Activated CD8-positive, alpha-beta memory T cell treated with anti-CD3 and anti-CD28 coated beads, Interleukin-2, amount 50 U/mL, for 1 hour (primary cell): ENCODE measurements at regions not wholly inside any gene's neighbourhood (a gene's known extent, or its start where the extent isn't known, plus 50 kb on each side); places are given as distances from the start of the nearest gene placed in this dataset.

Source experiments
- DNase-seq: peaks from one replicate; pipeline ENCODE4 v3.0.0-alpha.2; 2020; ENCODE audit errors: extremely low read depth

DNA sequence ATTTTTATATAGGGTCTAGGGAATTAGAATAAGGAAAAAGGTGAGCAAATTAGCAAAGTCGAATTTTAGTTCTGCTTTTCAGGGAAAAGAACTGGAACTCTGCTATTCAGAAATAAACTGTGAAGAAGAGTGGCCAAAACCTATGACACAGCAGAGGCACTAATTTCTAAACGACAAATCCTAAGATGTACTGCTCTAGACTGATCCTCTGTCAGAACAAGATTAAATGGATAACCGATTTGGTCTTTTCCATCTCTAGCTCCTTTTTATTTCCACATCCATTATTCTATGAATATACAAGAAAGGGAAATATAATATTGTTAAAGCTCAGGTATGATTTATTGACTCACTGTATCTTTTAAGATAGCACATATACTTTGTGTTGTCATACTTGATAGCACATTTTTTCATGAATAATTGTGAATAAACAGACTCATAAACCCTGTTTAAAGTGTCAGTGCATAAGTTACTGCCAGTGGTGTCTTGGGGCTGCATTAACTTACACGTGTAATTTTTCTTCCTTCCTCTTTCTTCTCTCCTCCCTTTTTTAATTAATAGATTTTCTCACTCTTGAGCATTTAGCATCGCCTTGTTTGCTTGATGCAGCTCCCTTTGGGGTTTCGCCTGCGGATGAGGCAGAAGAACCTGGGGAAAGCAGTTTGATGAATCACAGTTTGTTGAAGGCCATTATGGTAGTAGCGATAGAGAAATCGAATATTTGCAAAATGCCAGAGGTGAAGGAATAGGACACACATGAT lies 496.6 kb downstream of the ADGRL2 start:
- DNase-seq, result no peak

DNA sequence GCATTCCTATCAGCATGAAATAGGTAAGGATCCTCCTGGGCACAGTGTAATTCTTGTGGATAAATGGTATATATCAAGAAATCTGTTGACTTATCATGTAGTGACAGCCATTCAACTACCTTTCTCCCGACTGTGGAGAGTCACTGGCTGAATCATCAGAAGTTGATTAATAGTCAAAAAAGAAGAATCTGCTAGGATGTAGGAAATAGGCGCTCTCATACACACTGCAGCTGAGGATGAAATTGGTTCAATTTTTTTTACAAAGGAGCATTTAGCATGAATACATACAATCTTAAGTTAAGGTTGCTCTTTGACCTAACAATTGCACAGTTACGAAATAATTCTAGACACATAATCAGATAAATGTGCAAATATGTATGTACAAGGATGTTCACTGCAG lies 486.8 kb downstream of the ADGRL2 start:
- DNase-seq, result no peak

DNA sequence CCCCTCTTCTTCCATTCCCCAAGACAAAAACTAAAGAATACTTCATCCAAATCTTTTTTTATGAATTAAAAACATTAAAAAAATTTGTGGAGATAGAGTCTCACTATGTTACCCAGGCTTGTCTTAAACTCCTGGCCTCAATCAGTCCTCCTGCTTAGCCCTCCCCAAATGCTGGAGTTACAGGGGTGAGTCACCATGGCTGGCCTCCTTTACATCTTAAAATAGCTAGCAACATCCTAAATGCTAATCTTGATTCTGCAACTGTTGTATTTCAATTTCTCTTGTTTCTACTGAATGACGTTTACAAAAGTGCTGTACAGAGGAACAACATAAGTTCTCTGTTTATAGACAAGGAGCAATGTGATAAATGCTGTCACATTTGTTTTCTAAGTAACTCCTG lies 483.5 kb downstream of the ADGRL2 start:
- DNase-seq, result no peak

DNA sequence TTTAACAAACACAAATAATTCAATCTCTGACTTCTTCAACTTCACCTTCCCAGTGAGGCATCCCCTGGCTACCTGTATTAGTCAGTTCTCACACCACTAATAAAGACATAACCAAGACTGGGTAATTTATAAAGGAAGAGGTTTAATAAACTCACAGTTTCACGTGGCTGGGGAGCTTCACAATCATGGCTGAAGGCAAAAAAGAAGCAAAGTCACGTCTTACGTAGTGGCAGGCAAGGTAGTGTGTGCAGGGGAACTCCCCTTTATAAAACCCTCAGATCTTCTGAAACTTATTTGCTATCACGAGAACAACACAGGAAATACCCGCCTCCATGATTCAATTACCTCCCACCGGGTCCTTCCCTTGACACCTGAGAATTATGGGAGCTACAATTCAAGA lies 478.5 kb downstream of the ADGRL2 start:
- DNase-seq, result no peak

DNA sequence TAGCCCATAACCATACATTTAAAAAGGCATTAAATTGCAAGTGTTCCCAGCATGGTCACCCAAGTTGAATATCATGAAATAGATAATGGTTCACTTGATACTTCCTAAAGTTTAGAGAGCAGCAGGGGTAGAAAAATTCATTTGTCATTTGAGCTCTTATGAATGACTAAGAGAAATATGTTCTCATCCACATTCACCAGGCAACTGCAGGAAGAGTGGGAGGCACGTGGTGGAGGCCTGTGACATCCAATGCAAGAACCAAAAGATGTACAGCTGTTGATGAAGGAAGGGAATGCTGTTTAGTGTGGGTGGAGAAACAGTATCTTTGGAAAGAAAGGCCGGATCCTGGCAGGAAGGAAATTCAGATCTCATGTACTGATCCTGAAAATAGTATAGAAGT lies 473.1 kb downstream of the ADGRL2 start:
- DNase-seq, result no peak

DNA sequence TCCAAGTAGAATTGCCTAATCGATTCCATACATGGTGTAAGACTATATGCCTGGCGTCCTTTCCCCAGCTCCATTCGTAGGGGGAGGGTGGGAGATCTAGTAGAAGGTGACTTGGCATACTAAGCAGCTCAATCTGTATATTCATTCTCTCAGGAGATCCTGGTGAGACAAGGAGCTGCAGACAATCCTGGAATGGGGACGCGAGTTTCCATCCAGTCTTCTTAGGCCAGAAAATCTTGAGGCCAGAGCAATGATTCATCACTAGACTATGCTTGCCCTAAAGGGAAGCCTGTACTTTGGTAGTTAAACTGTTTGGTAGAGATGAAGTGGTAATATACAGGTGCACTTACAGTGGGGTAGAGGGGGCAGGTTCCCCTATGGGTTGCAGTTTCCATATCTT lies 468.7 kb downstream of the ADGRL2 start:
- DNase-seq, result no peak

DNA sequence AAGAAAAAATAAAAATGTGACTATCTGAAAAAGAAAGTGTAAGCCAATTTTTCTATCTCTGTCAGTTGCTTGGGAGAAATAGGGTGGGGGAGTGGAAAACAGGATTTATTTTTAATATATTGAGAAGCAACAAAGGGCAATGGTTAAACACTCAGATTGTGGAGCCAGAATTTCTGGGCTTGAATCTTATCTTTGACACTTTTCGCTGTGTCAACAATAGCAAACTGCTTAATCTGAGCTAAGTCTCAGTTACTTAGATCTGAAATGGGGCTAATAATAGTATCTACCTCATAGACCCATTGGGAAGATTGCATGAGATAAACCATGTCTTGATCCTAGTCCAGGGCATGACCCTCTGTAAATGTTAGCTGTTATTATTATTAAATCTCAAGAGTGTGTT lies 468.1 kb downstream of the ADGRL2 start:
- DNase-seq, result no peak

DNA sequence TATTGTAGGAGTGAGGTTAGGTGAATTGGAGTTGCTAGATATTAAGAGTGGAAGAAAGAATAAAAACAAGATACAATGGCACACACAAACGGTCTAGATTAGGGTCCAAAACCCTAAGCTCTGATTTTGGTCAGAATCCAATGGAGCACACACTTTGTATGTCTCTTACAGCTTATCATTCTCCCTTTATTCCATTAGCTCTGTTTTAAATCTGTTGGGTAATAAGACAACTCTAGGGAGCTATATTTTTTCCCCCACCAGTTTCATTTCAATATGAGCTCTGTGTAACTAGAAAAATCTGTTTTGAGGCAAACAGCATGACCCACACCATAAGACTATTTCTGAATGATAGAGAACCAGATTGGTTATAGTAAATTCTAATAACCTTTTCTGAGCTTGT lies 465.6 kb downstream of the ADGRL2 start:
- DNase-seq, result no peak

DNA sequence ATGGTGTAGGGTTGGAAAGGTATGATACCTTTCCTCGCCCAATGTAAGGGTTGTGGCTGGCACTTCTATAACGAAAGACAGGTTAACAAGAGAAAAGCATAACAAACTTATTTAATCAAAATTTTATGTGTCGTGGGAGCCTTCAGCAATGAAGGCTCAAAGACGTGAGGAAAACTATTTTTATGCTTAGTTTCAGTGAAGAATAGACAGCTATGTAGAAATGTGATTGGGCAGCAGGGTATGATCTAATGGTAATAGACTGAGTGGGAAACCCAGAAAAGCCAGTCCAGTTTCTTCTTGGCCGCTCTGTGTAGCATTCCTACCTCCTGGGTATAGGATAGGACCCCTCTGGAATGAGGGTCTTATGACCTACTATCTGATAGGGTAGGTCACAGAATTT lies 464.7 kb downstream of the ADGRL2 start:
- no peak for DNase-seq

DNA sequence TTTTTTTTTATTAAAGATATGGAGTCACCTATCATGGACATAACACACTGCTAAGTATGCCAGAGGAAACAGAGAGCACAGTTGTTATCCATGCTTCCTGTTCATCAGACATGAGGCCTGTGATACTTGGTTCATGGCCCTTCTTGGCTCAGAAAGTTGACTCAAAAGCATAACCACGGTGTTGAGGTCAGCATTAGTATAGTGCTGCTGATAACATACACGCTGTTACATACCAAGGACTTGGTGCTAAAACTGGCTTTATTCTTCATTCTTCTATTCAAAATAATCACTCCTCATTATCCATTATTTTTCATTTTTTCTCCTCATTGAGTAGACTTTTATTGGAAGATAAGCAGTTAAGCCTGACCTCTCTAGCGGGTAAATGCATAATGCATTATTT lies 464.1 kb downstream of the ADGRL2 start:
- no peak for DNase-seq

DNA sequence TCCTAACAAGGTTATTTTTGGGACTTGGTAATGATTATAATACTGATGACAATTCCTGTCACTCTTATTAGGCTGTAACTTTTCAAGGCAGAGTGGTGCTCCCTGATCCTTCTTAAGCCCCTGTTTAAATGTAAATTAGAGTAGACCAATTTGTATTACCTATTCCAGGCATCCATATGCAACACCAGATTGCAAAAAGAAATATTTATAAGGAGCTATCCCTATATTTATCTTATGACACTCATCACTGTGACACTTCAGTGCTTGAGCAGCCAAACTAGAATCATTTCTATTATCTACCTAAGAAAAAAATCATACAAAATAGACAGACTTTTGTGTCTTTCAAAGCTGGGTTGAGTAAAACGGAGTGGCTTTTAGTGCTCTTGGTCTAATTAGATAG lies 462.7 kb downstream of the ADGRL2 start:
- DNase-seq, result no peak

DNA sequence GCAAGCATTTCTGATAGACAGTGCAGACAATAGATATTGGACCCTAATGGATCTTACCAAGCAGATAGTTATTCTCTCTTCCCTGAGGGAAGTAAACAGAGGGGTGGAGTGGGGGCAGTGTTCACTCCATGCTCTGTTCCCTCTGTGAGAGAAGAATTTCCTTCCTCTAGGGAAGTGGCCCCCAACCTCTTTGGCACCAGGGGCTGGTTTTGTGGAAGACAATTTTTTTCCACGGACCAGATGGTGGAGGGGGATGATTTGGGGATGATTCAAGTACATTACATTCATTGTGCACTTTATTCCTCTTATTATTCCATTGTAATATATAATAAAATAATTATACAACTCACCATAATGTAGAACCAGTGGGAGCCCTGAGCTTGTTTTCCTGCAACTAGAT lies 459.9 kb downstream of the ADGRL2 start:
- DNase-seq, result no peak

DNA sequence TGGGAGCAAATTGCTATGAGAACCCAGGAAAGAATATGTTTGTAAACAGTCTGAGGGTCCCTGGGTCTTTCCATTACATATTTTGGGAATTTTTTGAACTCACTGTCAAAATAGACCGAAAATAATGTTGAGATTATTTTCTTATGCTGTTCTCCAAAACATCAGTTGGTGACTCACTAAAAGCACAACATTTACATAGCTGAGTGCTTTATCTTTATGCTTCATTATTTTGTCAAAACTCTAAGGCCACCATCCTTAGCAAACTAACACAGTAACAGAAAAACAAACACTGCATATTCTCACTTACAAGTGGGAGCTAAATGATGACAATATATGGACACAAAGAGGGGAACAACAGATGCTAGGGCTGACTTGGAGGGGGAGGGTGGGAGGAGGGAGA lies 459.3 kb downstream of the ADGRL2 start:
- DNase-seq, result no peak

DNA sequence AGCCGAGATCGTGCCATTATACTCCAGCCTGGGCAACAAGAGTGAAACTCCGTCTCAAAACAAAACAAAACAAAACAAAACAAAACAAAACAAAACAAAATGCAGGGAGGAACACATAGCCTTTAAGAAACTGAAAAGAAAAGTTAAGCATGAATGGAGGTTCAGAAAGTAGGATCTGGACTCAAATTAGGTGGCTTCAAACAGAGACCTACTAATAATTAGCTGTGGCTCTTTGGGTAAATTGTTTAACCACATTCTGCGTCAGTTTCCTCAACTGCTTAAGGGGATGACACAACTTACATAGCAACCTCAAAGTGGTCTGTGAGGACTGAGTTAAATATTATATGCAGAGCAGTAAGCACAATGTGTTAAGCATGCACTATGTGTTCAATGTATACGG lies 458.2 kb downstream of the ADGRL2 start:
- no peak for DNase-seq

DNA sequence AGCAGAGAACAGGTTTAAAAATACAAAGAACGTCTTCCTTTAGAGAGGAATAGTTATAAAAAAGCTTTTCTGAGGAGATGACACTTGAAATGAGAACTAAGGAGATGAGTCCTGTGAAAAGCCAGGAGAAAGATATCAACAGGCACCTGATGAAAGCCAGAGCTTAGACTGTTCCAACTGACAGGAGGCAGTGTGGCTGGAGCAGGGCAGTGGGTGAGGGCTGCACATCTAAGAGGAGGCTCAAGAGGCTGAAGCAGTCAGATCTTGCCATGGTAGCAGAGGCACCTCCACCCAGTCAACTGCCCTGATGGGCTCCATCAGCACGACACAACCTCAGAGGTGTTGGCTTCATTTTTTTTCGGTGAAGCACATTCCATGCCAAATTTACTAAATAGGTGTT lies 445.3 kb downstream of the ADGRL2 start:
- DNase-seq, result no peak

DNA sequence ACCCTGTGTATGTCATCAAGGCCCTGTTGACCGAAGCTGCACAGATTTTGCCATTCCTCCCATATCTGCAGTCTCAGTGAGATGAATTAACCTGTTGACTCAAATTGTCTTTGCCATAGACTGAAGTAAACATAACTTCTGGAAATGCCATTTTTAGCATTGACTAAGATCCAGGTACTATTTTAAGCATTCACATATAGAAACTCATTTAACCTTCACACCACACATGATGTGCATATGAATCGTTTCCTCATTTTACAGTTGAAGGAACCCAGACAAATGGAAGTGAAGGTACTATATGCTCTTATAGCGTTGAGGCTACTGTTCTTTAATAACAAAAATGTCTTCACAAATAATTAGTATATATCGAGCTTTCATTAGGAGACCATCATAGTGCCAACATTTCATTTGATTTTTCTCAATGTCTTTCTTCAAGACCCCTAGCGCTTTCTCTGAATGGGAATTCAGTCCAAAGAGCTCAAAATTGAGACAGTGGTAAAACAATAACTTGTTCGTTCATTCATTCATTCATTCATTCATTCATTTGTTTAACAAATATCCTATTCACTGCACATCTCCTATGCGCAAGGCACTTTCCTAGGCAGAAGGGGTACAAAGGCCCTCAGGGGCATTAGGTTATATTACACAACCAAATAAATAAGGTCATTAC lies 444.7 kb downstream of the ADGRL2 start:
- no peak for DNase-seq

DNA sequence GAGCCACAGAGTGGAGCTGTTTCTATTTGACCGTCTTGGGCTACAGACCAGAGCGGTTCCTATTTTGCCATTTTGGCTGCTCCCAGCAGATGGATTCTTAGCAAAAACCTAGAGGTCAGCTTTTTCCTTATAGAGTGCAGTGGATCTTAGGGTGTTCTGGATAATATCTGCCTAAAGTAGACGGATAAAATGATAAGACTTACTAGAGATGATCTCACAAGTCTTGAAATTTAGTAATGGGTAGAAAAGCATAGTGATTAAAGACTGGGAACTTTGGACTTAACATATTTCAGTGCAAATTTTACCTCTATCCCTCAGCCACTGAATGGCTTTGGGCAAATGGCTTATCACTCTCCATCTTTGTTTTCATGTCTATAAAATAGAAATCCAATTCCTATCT lies 439.8 kb downstream of the ADGRL2 start:
- no peak for DNase-seq

DNA sequence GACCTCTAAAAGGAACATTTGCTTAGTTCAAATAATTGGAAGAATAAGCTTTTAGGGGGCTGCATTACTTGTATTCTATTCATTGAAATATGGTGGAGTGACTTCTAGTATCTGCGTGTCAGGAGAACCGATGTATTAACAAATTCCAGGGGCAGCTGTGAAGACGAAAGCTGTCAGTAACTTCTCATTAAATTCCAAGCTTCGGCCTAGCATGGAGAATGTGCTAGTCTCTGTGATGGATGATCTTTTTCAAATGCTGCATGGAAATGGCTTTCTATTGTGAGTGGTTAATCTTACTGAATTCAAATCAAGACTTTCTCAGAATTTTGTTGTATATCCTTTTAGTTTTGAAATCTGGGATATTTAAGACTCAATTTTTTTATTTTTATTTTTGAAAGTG lies 429.9 kb downstream of the ADGRL2 start:
- no peak for DNase-seq

DNA sequence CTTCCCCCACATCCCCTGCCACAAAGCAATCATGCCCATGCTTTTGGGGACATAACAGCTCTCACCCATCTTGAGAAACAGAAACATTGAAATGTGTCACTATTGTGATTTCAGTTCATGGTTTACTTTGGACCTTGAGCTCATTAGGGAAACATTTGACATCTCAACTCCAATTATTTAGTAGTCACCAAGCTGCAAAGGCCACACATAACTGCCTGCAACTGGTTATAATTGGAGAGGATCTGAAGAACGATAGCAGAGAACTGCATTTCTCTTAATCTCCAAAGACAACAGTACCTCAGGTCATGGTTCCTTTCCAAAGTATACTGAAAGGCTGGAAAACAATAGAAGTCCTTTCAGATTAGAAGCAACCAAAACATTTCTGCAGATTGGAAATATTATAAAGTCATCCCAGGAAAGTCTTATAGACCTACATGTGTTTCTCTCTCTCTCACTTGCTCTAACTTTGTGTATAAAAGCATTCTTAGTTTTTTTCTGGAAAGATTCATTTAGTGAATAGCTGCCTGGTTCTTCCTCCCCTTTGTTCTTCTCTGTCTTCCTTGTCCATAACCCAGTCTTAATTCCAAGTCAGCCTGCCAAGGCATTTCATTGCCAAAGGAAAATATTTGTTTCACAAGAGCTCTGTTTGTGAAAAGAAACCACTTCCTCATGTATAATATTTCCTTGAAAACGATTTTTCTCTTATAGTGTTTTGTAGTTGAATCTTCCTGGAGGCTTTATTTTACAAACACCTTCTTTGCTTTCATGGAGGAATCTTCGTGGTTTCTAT lies 426.8 kb downstream of the ADGRL2 start:
- DNase-seq, result no peak

DNA sequence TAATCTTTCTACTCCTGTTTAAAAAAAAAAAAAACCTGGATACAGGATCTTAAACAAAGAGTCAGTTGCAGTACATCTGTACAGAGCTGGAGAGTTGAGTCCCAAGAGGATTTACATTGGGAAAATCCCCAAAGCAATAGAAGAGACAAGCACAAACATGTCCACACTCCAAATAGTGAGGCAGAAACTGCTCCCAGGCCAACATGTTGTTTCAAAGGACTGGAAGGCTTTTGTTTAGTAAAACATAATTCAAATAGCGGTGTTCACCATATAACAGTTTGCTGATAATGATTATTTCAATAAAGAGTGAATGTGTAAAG lies 425.4 kb downstream of the ADGRL2 start:
- DNase-seq, result no peak

DNA sequence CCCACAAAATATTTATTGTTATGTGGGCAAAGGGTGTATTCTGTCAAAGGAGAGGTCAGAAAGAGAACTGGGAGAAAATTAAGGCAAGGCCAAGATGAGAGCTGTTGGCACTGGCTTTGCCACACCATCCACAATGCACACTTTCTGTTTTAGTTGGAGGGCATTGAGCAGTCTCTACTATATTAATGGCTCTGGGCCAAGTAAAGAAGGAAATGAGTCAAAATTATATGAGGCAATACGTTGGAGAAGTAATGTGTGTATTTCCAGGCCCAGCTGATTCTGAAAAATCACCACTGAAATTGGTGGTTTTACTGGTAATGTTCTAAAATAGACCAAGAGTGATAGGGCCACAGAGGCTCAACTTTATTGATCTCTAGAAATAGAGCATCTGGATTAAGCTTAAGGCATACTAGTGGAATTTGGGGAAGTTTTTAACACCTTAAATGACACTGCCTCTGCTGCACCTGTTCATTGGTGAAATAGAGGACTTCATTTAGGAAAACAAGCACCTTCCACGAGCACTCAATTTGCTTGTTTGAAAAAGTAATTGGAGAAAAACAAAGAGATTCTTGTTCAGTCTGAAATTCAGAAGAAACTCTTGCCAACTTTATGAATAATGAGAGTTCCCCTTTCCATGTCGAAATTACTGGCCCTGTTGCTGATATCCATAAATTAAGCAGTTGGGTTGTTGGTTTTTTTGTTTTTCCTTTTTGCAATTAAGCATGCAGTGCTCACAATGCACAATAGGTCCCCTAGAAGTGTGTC lies 424.9 kb downstream of the ADGRL2 start:
- no peak for DNase-seq

DNA sequence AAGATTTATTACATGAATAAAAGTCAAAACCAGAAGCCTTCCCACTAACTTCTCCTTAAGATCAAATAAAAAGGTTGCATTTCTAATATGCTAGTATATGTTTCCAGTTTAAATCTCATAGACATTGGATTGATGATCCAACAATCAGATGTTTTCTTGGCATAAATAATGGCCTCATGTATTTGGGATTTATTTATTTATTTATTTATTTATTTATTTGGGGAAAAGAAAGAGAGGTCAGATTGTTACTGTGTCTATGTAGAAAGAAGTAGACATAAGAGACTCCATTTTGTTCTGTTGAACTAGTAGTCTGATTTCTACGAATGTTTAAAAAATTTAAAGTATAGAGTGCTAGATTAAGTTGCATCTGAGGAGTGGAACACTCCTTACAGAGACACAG lies 422.4 kb downstream of the ADGRL2 start:
- no peak for DNase-seq
